WERI-Rb-1 (cell line): ENCODE measurements at regions not wholly inside any gene's neighbourhood (a gene's known extent, or its start where the extent isn't known, plus 50 kb on each side); places are given as distances from the start of the nearest gene placed in this dataset.

ENCODE experiments used
- DNase-seq: peaks from one replicate; pipeline ENCODE4 v3.0.0-alpha.2; 2020
- H3K27ac ChIP-seq: fragments of 250-450 bp; sonication (Bioruptor Pico); 2 replicates; pipeline ENCODE4 v1.5.1; 2020; ENCODE audit warnings: mild to moderate bottlenecking, moderate library complexity
- H3K27me3 ChIP-seq: fragments of 250-450 bp; sonication (Bioruptor Pico); 2 replicates; pipeline ENCODE4 v1.5.1; 2021; ENCODE audit warnings: mild to moderate bottlenecking, low read depth, moderate library complexity; ENCODE audit not compliant: insufficient read depth, severe bottlenecking
- H3K36me3 ChIP-seq: fragments of 250-450 bp; sonication (Bioruptor Pico); 2 replicates; pipeline ENCODE4 v1.5.1; 2020; ENCODE audit warnings: mild to moderate bottlenecking, moderate library complexity
- H3K4me3 ChIP-seq: 2 replicates; pipeline ENCODE4 v1.5.1; 2011; ENCODE audit warnings: low read depth, mild to moderate bottlenecking, control low read depth, low read length
- H3K9me3 ChIP-seq: fragments of 250-450 bp; sonication (Bioruptor Pico); 2 replicates; pipeline ENCODE4 v1.5.1; 2021; ENCODE audit warnings: mild to moderate bottlenecking, moderate library complexity; ENCODE audit not compliant: severe bottlenecking
- TF ChIP-seq, protein P1 (sequence below): IDR thresholded peaks from 2 replicates; pipeline ENCODE4 v1.5.1; 2011; ENCODE audit warnings: low read depth, mild to moderate bottlenecking, control low read depth, inconsistent platforms, low read length

DNA sequence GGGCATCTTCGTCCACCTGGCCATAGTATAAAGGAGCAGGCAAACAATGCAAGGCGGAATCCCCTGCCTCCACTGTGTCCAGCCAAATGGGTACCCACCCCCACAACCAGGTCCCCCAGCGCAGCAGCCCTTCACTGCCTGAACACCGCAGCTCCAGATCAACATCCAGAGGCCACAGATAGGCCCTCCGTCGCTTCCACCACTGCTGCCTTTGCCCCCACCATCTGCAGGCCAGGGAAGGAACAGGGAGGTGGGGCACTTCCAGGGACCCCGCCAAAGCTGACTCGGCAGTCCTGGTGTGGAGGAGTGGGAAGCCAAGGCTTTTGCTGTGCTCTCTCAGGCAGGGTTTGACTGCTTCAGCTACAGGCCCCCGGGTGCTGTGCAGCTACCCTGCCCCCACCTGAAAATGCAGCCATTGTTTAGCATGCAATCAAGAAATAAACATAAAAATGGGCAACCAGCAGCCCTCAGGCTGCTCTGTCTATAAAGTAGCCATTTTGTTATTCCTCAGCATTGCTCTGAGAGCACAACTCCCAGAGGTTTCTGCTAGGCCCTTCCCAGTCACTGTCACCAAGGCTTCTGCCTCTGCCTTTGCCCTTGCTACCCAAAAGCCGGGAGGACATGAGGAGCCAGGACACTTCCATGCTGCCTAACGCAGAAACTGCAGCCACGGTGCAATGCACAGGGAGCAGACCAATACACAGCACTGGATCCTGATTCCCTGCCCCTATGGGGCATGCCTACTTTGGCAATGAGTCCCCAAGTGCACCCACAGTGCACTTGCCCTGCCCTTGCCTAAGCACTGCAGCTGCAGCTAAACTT lies 733.2 kb upstream of the KLHL1 start:
- H3K27me3 ChIP-seq: no peaks in the 10 kb centered on the region
- H3K9me3 ChIP-seq: no peaks in the 10 kb centered on the region
- TF ChIP-seq, protein P1, sequence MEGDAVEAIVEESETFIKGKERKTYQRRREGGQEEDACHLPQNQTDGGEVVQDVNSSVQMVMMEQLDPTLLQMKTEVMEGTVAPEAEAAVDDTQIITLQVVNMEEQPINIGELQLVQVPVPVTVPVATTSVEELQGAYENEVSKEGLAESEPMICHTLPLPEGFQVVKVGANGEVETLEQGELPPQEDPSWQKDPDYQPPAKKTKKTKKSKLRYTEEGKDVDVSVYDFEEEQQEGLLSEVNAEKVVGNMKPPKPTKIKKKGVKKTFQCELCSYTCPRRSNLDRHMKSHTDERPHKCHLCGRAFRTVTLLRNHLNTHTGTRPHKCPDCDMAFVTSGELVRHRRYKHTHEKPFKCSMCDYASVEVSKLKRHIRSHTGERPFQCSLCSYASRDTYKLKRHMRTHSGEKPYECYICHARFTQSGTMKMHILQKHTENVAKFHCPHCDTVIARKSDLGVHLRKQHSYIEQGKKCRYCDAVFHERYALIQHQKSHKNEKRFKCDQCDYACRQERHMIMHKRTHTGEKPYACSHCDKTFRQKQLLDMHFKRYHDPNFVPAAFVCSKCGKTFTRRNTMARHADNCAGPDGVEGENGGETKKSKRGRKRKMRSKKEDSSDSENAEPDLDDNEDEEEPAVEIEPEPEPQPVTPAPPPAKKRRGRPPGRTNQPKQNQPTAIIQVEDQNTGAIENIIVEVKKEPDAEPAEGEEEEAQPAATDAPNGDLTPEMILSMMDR: no peak
- no peak overlapping the region for H3K27ac ChIP-seq
- no peak for DNase-seq
- no peaks in the 10 kb centered on the region for H3K36me3 ChIP-seq
- no peak overlapping the region for H3K4me3 ChIP-seq

DNA sequence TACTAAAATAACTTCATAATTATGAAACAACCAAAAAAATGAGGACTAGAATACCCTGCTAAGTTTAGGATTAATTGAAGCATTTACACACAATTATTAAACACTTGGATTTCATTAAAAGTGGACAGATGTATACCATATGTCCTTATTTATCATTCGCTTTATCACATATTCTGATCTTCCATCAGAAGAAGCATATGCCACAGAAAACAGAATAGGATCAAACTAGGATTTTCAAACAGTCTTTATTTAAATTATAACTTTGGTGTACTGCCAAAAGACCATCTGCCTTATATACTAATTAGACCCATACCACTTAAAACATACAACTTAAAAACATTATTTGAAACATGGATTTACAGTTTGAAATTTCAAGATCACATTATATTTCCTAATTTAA lies 727.1 kb upstream of the KLHL1 start:
- DNase-seq: no peak
- H3K27me3 ChIP-seq: no peaks in the 10 kb centered on the region
- TF ChIP-seq, protein P1: no peak
- H3K4me3 ChIP-seq: no peak overlapping the region
- H3K9me3 ChIP-seq: no peaks in the 10 kb centered on the region
- H3K27ac ChIP-seq: no peak overlapping the region
- no peaks in the 10 kb centered on the region for H3K36me3 ChIP-seq

DNA sequence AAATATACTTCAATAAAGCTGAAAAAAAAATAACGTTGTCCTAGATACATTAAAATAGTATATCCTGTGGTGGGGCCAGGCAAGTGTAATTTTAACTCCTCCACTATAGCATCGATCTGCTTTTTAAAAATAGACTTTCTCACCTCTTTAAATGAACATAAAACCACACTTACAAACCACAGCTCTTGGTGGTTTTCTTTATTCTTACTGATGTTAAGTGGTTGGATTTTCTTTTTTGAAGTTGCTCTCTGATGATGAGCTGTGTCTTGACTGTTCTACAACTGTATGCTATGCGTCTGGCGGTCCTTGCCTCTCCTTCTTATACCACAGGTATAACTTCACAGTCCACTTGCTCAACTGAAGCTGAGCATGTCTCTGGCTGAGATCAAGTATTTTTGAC lies 721.5 kb upstream of the KLHL1 start:
- no peaks in the 10 kb centered on the region for H3K9me3 ChIP-seq
- H3K27ac ChIP-seq: no peak overlapping the region
- TF ChIP-seq, protein P1: no peak
- no peaks in the 10 kb centered on the region for H3K36me3 ChIP-seq
- no peaks in the 10 kb centered on the region for H3K27me3 ChIP-seq
- no peak overlapping the region for H3K4me3 ChIP-seq
- no peak for DNase-seq

DNA sequence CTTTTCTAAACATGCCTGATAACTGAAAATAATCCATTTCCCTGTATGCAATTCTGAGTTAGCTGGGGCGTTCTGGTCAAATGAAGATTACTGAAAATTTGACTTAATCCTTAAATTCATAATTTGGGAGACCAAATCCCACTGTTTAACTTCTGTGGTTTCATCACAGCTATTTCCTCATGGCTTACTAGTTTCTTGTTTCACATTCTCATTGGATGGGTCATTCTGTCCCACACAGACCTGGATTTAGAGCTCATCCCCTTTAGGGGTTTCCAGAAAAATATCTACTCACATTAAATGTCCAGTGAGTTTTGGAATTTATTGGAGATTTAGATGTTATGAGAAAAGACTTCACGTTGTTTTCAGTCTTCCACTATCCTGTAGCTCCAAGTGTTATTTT lies 709.3 kb upstream of the KLHL1 start:
- no peak for DNase-seq
- TF ChIP-seq, protein P1: no peak
- Histone ChIP-seq H3K27me3 (no peaks in the 10 kb centered on the region), H3K9me3 (no peaks in the 10 kb centered on the region), H3K36me3 (no peaks in the 10 kb centered on the region), H3K4me3 (no peak overlapping the region), H3K27ac (no peak overlapping the region)

DNA sequence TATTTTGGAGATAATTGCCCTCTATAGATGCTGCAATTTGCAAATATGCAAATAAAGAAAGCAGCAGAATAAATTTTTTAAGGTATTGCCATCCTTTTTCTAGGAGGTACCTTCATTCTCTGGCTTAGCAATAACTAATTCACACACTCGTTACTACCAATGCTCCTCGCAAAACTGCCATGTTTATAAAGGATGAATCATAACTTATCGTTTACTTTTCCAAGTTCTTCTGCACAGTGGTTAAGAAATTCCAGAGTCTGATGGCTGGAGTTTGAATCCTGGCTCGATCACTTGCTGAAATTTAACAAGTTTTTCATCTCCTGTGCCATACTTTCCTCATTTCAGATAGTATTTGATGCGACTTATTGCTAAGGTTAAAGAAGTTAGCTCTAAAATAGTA lies 708.6 kb upstream of the KLHL1 start:
- TF ChIP-seq, protein P1: no peak
- Histone ChIP-seq H3K4me3 (no peak overlapping the region), H3K27ac (no peak overlapping the region), H3K9me3 (no peaks in the 10 kb centered on the region), H3K27me3 (no peaks in the 10 kb centered on the region), H3K36me3 (no peaks in the 10 kb centered on the region)
- no peak for DNase-seq

DNA sequence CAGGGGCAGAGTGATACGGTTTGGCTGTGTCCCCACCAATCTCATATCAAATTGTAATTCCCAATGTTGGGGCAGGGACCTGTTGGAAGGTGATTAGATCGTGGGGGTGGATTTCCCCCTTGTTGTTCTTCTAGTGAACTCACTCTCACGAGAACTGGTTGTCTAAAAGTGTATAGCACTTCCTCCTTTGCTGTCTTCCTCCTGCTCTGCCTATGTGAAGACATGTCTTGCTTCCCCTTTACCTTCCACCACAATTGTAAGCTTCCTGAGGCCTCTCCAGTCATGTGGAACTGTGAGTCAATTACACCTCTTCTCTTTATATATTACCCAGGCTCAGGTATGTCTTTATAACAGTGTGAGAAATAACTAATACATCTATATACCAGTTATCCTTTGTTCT lies 706.4 kb upstream of the KLHL1 start:
- no peaks in the 10 kb centered on the region for H3K36me3 ChIP-seq
- H3K9me3 ChIP-seq: no peaks in the 10 kb centered on the region
- DNase-seq: no peak
- no peaks in the 10 kb centered on the region for H3K27me3 ChIP-seq
- TF ChIP-seq, protein P1: no peak
- H3K27ac ChIP-seq: no peak overlapping the region
- H3K4me3 ChIP-seq: no peak overlapping the region
